Activated CD8-positive, alpha-beta memory T cell treated with anti-CD3 and anti-CD28 coated beads, Interleukin-2, amount 10 ng/mL, durations not matched to agents 7 days and 5 days (primary cell): ENCODE measurements at regions not wholly inside any gene's neighbourhood (a gene's known extent, or its start where the extent isn't known, plus 50 kb on each side); places are given as distances from the start of the nearest gene placed in this dataset.

Experiments
- ATAC-seq: fragments of 150-1000 bp; cut with Tn5 transposase; one replicate; pipeline ENCODE4 v1.10.0; 2021; ENCODE audit warnings: moderate library complexity
- CTCF ChIA-PET: fragments of 350-600 bp; sonication (Branson Sonifier 250); formaldehyde crosslinking; loops from one replicate; lab custom pipeline; 2021; ENCODE audit warnings: antibody characterized with exemption; lab: Charles Lee
- DNase-seq: peaks from one replicate; pipeline ENCODE4 v3.0.0-alpha.2; 2020
- H3K27ac Mint-ChIP-seq: one replicate; pipeline ENCODE4 v1.8.0; 2021; ENCODE audit warnings: mild to moderate bottlenecking, mixed read lengths
- H3K27me3 Mint-ChIP-seq: one replicate; pipeline ENCODE4 v1.8.0; 2021; ENCODE audit warnings: mixed read lengths
- H3K36me3 Mint-ChIP-seq: one replicate; pipeline ENCODE4 v1.8.0; 2021; ENCODE audit warnings: mild to moderate bottlenecking, mixed read lengths
- H3K4me1 Mint-ChIP-seq: one replicate; pipeline ENCODE4 v1.8.0; 2021; ENCODE audit warnings: mixed read lengths
- H3K4me3 Mint-ChIP-seq: one replicate; pipeline ENCODE4 v1.8.0; 2021; ENCODE audit warnings: mild to moderate bottlenecking, moderate library complexity, mixed read lengths
- H3K9me3 Mint-ChIP-seq: one replicate; pipeline ENCODE4 v1.8.0; 2022; ENCODE audit warnings: low read depth, mixed read lengths

DNA sequence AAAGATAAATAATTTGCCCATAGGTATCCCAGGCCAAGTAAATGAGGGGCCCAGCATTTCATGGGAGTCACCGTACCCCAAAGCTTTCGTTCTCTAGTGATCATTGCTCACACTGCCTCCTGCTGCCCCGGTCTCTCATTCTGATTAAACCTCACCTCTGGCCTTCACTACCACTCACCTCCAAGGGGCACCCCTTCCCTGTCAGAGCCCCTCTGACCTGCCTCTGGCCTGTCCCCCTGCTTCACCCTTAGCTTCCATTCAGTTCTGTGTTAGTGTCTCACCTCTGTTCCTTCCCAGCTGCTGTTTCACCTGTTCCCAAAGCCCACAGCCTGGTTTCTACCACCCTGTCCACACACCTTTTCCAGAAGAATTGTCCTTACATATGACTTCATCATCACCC is 150.3 kb upstream of the E2F8 start:
- Mint-ChIP-seq H3K36me3 (no peaks in the 10 kb centered on the region), H3K9me3 (no peaks in the 10 kb centered on the region), H3K4me1 (peaks cover 14% of the 10 kb centered on the region), H3K27ac (no peak overlapping the region), H3K27me3 (peaks cover 46% of the 10 kb centered on the region), H3K4me3 (no peak overlapping the region)
- DNase-seq = no peak
- no peak for ATAC-seq
- CTCF ChIA-PET = no interaction called here

DNA sequence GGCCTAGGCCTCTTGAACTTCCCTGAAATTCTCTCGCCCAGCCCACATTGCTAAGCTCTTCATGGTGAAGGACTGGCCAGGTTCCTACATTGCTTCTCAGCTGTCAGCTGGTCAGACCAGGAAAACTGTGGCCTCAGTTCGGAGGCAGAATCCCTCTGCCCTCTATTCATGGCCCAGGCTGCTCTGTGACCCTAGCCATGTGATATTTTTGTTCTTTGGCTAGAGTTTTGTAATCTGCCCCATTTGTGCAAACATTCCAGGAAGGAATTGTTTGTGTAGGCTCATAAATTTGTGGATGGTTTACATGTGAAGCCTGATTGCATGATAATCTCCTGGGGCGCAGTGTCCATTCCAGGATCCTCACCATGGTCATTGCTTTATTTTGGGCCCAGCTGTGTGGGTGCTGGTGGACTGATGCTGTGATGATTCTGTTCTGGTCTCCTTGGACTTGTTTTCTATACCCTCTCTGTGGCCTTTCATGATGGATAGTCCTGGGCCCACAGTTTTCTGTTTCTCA is 149.1 kb upstream of the E2F8 start:
- Mint-ChIP-seq H3K36me3 (no peaks in the 10 kb centered on the region), H3K9me3 (no peaks in the 10 kb centered on the region)
- CTCF ChIA-PET = no interaction called here

DNA sequence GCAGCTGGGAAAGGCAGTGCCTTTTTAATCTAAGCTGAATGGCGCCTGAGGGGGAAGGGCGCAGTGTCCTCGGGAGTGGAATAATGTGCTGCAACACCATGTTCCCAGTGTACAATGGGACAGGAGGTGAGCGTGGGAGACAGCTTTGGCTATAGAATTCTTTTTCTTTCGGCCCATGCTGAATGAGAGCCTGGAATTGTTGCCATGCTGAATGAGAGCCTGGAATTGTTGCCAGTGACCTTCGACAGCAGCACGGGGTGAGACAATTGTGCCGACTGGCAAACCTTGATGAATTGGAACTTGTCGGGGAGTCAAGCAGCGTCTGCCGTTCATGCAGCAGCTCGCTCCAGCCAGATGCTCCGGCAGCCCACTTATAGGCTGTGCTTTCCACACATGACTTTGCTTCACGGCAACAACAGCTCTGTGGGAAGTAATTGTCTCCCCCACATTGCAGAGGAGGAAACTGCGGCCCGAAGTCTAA is 141.4 kb upstream of the E2F8 start:
- DNase-seq = no peak
- Mint-ChIP-seq H3K36me3 (no peaks in the 10 kb centered on the region), H3K27ac (no peak overlapping the region), H3K9me3 (no peaks in the 10 kb centered on the region), H3K27me3 (peaks cover 23% of the 10 kb centered on the region), H3K4me1 (no peaks in the 10 kb centered on the region), H3K4me3 (no peak overlapping the region)
- ATAC-seq = no peak
- CTCF ChIA-PET = no interaction called here

More for the DNA sequence above, 149.1 kb upstream of the E2F8 start:
- H3K4me1 Mint-ChIP-seq = peaks cover 10% of the 10 kb centered on the region
- no peak for DNase-seq
- no peak overlapping the region for H3K4me3 Mint-ChIP-seq
- ATAC-seq = no peak
- peaks cover 45% of the 10 kb centered on the region for H3K27me3 Mint-ChIP-seq
- no peak overlapping the region for H3K27ac Mint-ChIP-seq

DNA sequence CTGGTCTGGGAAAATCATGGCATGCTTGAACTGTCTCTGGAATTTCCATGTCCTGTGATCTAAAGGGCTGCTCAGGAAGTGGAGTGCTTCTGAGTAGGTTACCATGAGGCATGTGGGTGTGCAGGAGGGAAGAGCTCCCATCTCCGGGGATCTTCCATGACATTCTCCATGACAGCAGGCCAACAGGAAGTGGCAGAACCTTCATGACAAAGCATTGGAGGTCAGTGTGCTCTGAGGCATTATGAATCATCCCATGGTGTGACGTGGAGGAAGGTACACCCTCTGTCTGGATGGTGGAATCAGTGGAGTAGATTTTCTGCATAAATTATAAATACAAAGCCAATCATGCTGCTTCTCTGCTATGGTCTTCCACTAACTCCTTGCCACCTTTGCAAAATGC is 139.6 kb upstream of the E2F8 start:
- Mint-ChIP-seq H3K9me3 (no peaks in the 10 kb centered on the region), H3K36me3 (no peaks in the 10 kb centered on the region), H3K4me3 (no peak overlapping the region), H3K27me3 (peaks cover 21% of the 10 kb centered on the region), H3K27ac (no peak overlapping the region), H3K4me1 (no peaks in the 10 kb centered on the region)
- DNase-seq = no peak
- ATAC-seq = no peak
- CTCF ChIA-PET = no interaction called here

DNA sequence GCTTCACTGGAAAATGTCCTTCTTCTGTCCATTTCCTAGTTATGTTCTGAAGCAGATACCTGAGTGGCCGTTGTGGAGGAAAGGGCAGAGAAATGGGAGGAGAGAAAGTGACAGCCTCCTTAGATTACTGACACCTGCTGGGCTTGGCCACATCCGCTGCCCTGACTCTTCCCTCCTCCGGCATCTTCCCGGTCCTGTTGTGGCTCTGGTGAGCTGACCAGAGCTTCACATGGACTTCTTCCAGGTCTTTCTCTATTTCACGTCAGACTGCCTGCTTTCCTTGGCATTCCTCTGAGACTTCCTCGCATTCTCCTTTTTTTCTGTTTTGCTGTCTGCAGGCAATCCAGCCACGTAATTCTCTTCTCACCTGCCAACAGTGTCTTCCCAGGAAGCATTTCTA is 138.7 kb upstream of the E2F8 start:
- H3K36me3 Mint-ChIP-seq = no peaks in the 10 kb centered on the region
- no peak overlapping the region for H3K27ac Mint-ChIP-seq
- DNase-seq (no peak), ATAC-seq (no peak)
- no peaks in the 10 kb centered on the region for H3K9me3 Mint-ChIP-seq
- H3K4me1 Mint-ChIP-seq = no peaks in the 10 kb centered on the region
- CTCF ChIA-PET = no interaction called here
- H3K27me3 Mint-ChIP-seq = peaks cover 25% of the 10 kb centered on the region
- H3K4me3 Mint-ChIP-seq = no peak overlapping the region

DNA sequence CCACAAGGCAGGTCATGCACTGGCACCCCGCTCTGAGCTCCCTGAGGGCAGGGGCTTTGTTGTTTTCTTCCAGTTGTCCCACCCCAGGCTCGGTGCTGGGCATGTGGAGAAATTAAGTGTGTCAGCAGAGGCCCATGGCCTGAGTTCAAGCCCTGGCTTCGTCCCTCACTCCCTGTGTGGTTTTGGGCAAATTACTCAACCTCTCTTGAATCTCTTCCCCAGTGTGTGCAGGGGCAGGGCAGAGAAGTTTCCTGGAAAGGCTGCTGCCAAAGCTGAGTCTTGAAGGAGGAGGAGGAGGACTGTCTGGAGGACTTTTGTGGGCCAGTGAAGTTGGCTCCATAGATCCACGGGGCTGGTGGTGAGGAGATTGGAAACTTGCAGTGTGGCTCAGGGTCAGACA is 138.1 kb upstream of the E2F8 start:
- no peak overlapping the region for H3K4me3 Mint-ChIP-seq
- ATAC-seq (no peak), DNase-seq (no peak)
- H3K9me3 Mint-ChIP-seq = no peaks in the 10 kb centered on the region
- no peaks in the 10 kb centered on the region for H3K4me1 Mint-ChIP-seq
- H3K27ac Mint-ChIP-seq = no peak overlapping the region
- CTCF ChIA-PET = no interaction called here
- H3K27me3 Mint-ChIP-seq = peaks cover 23% of the 10 kb centered on the region
- no peaks in the 10 kb centered on the region for H3K36me3 Mint-ChIP-seq

DNA sequence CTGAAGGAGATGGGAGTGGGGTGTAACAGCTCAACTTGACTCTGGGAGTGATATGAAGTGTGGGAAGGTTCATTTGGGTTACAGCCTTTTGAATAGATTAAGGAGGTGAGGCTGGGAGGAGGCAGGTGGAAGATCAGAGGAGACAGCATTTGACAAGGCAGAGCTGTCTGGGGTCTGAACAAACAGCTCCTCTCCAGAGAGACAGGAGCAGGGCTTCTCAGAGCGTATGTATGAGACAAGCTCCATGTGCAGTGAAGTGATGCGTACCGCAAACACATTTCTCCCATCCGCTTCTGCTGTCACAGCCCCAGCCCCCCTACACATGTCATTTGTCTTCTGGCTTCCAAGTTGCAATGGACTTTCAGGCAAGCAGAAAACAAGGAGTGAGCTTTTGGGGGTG is 137.1 kb upstream of the E2F8 start:
- H3K4me3 Mint-ChIP-seq = no peak overlapping the region
- DNase-seq = no peak
- no peak overlapping the region for H3K27ac Mint-ChIP-seq
- CTCF ChIA-PET = no interaction called here
- H3K36me3 Mint-ChIP-seq = no peaks in the 10 kb centered on the region
- H3K9me3 Mint-ChIP-seq = no peaks in the 10 kb centered on the region
- H3K27me3 Mint-ChIP-seq = peaks cover 31% of the 10 kb centered on the region
- no peak for ATAC-seq
- H3K4me1 Mint-ChIP-seq = no peaks in the 10 kb centered on the region

DNA sequence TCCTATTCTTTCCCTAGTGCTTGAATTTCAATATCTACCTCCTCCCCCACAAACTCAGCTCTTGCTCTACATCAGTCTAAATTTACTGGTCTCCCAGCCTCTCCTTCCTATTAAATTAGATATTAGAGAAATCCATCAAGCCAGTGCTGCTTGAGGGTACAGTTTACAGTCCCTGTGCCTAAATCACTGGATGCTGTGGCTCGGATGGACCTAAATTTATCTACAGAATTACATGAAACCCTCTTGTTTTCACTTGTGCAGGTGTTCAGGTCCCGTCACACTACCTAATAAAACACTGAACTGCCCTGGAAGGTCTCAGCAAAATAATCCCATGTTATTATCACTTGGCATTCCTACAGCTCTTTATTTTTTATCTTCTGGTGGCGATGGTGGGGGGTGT is 134.7 kb upstream of the E2F8 start:
- H3K4me3 Mint-ChIP-seq = no peak overlapping the region
- no peak for DNase-seq
- CTCF ChIA-PET = interaction anchor here (0.6 kb wide), 1 partner anchor 528 kb away, joined by 3 read pairs; no protein-coding TSS in a partner anchor
- H3K27ac Mint-ChIP-seq = no peak overlapping the region
- H3K36me3 Mint-ChIP-seq = no peaks in the 10 kb centered on the region
- H3K4me1 Mint-ChIP-seq = no peaks in the 10 kb centered on the region
- H3K27me3 Mint-ChIP-seq = peaks cover 43% of the 10 kb centered on the region
- no peak for ATAC-seq
- H3K9me3 Mint-ChIP-seq = no peaks in the 10 kb centered on the region

DNA sequence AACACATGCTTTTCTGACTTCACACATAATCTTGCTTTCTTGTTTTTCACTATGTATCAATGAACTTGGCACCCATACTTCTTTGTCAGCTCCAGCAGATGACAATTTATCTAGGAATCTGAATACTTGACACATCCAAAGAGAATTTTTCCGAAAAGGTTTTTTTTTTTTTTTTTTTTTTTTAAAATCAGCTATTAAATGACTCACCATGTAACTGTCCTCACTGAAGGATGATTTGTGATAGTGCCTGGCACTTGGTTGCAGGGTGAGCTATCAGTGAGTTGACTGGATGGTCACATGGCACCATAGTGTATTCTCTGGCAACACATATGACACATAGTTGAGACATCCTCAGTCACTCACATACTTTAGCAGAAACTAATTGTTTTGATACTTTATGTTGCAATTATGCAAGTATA is 133.4 kb upstream of the E2F8 start:
- H3K4me1 Mint-ChIP-seq = no peaks in the 10 kb centered on the region
- ATAC-seq (no peak), DNase-seq (no peak)
- no peak overlapping the region for H3K4me3 Mint-ChIP-seq
- no peaks in the 10 kb centered on the region for H3K9me3 Mint-ChIP-seq
- CTCF ChIA-PET = interaction anchor here (0.6 kb wide), 1 partner anchor 540 kb away, joined by 3 read pairs; no protein-coding TSS in a partner anchor
- no peaks in the 10 kb centered on the region for H3K36me3 Mint-ChIP-seq
- H3K27ac Mint-ChIP-seq = no peak overlapping the region
- H3K27me3 Mint-ChIP-seq = peaks cover 48% of the 10 kb centered on the region

DNA sequence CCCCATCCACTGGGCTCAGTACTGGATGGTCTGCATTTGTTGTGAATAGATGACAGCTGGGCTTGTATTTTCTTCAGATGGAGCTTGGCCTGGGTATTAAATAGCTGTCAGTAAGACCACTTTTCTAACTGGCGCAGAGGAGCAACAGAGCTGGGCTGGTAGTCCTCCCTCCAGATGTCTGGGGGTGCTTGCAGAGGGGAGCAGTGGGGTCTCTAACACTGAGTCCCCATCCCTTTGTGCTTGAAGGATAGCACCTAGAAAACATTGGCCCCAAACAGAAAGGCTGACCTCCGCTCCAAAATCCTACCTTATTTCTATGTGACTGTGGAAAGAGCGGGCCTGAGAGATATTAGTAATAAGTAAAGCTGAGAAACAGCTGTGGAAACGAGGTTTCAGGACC is 131.6 kb upstream of the E2F8 start:
- Mint-ChIP-seq H3K27ac (no peak overlapping the region), H3K36me3 (no peaks in the 10 kb centered on the region), H3K27me3 (peaks cover 55% of the 10 kb centered on the region), H3K9me3 (no peaks in the 10 kb centered on the region), H3K4me3 (no peak overlapping the region), H3K4me1 (no peaks in the 10 kb centered on the region)
- ATAC-seq (no peak), DNase-seq (no peak)
- CTCF ChIA-PET = no interaction called here

DNA sequence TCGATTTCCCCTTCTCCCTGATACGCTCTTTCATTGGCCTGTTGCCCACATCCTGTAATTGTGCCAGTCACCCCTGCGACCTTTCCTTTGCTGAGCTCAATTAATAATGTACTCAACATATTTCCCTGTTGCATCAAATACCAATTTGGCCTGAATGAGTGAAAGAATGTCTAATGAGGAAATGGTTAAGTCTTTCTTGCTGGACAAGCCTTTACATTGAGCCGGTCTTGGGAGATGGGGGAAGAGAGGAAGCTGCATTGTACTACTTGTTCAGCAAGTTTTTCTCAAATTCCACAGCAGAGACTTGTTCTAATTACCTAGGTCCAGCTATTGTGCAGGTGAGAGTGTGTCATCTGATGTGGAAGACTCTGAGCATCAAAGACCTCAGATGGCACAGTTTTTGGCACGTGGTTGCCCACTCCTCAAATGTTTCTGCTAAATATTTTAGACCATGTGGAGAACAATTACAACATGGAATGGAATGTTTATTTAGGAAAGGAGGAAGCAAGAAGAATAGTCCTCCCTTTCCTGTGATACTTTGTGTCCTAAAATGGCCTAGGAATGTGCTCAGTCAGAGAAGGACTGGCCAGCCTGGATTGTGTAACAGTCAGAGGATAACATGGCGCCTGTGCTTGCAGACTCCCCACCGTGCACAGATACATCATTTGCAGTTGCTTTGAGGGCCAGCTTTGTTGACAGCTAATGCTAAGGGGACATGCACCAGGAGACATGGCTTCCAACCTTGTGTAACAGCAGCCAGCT is 129.5 kb upstream of the E2F8 start:
- Mint-ChIP-seq H3K36me3 (no peaks in the 10 kb centered on the region), H3K27ac (no peak overlapping the region), H3K4me3 (no peak overlapping the region), H3K9me3 (no peaks in the 10 kb centered on the region), H3K4me1 (no peaks in the 10 kb centered on the region), H3K27me3 (peaks cover 48% of the 10 kb centered on the region)
- CTCF ChIA-PET = no interaction called here
- no peak for DNase-seq
- no peak for ATAC-seq

DNA sequence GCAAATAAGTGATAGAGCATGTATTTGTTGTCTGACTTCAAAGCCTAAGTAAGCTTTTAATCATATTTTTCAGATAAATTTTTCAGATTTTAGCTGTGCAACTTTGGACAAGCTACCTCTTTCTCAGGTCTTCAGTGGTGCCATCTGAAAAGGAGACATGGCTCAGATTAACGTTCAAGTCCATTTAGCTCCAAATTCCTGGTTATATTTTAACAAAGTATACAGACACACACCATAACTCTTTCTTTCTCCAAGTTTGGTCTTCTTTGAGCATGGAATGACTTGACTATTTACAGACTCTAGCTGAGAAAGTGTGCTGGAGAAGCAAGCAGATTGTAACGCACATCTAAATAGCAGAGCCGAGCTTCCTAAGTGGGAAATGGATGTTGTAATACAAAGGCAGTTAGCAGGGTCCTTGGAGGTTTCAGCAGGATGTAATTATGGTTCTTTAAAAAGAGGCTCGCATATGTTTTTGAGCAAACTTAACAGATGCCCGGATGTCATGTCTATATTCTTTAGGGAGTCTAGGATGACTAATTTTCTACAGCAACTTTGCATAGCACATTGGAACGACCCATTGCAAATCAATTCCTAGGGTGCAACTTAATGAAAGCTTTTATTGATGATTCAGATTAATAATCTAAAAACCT is 128.1 kb upstream of the E2F8 start:
- no peaks in the 10 kb centered on the region for H3K4me1 Mint-ChIP-seq
- ATAC-seq = no peak

DNA sequence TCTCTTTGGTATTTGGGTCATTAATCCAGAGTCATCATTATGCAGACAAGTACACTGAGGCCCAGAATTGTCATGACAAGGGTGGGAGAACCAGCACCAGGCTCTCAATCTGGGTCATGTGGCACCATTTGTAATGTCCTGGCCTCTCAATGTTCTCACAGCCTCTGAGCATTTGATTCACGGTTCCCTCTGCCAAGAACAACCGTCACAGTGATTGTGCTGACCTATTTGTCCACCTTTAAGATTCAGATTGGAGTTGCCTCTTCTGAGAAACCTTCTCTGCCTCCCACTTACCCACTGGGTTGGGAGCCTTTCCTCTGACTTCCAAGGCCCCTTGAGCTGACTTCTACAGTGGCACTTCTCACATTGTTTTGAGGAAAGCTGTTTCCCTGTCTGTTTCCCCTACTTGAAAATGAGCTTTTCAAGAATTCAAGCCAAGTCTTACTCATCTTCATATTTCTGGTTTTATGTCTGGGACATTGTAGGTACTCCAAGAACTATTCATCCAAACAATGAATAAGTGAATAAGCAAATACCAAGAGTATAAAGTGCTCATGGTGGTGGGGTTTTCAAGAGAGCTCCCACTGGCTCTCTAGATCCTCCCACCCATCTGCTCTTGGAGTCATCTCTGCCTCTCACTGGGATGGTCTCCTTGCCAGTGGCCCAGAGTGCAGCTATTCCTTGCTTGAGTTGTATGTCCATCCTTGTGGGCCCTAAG is 126.4 kb upstream of the E2F8 start:
- Mint-ChIP-seq H3K36me3 (no peaks in the 10 kb centered on the region), H3K27ac (no peak overlapping the region), H3K9me3 (no peaks in the 10 kb centered on the region), H3K4me1 (no peaks in the 10 kb centered on the region), H3K4me3 (no peak overlapping the region), H3K27me3 (peaks cover 33% of the 10 kb centered on the region)
- CTCF ChIA-PET = no interaction called here
- no peak for DNase-seq
- no peak for ATAC-seq

More for the DNA sequence above, 128.1 kb upstream of the E2F8 start:
- no peak overlapping the region for H3K27ac Mint-ChIP-seq
- CTCF ChIA-PET = no interaction called here
- H3K36me3 Mint-ChIP-seq = no peaks in the 10 kb centered on the region
- DNase-seq = no peak
- H3K27me3 Mint-ChIP-seq = peaks cover 43% of the 10 kb centered on the region
- no peak overlapping the region for H3K4me3 Mint-ChIP-seq
- H3K9me3 Mint-ChIP-seq = no peaks in the 10 kb centered on the region
